Left ventricle myocardium superior (tissue), 1 donor: ENCODE measurements at regions not wholly inside any gene's neighbourhood (a gene's known extent, or its start where the extent isn't known, plus 50 kb on each side); places are given as distances from the start of the nearest gene placed in this dataset.

Experiments used
- ATAC-seq: fragments of 200-7000 bp; cut with Tn5 transposase; one replicate; pipeline ENCODE4 v1.9.1; 2020; ENCODE audit warnings: mild to moderate bottlenecking, moderate library complexity
- DNase-seq: peaks from one replicate; pipeline ENCODE4 v3.0.0-alpha.2; 2020
- intact Hi-C: fragments of 100-400 bp; cut with micrococcal nuclease; formaldehyde crosslinking; loops from one replicate; pipeline ENCODE4 v1.11.0; 2022
- donor health status: DM: no; HTN: yes; CAD: no; lungs with severe emphysema.

GRCh38 chr6:45830441-45831139 is 185.1 kb downstream of the CLIC5 start:
- ATAC-seq (no peak), DNase-seq (no peak)
- intact Hi-C loops = no loop called here

DNA sequence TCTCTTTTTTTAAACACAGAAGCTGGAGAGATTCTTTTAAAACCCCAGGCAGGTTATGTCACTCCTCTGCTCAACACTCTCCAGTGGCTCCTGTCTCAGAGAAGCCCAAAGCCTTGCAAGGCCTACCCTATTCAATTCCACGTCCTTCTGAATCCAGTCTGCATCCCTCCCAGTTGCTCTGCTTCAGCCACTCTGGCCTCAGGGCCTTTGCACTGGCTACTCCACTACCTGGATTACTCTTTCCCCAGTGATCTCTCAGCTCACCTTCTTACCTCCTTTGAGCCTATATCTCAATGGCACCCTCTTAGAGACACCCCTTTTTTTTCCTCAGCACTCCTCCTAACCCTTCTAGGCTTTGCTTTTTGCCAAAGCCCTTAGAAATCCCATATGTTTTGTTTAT is 185.8 kb downstream of the CLIC5 start:
- ATAC-seq = no peak
- intact Hi-C loops = no loop called here
- DNase-seq = no peak

GRCh38 chr6:45827952-45828530 is 187.6 kb downstream of the CLIC5 start:
- DNase-seq (no peak), ATAC-seq (no peak)
- intact Hi-C loops = no loop called here

DNA sequence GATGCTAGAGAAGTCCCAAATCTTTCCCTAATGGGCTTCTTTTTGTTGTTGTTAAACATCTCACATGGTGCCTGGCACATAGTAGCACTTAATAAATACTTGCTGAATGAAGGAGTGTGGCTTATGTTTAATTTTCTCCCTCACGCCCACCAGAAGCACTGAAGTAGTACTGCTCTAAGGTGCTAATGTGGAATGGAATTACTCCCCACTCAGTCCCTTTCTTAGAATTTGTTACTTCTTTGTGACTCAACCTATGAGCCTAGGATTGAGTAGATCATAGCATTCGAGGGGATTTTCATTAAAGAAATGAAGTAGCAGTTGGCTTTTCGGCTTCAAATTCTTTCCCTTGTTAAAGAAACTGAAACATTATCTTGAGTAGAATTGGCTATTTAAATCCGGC is 192.8 kb downstream of the CLIC5 start:
- no peak for DNase-seq
- no peak for ATAC-seq
- intact Hi-C loops = no loop called here

GRCh38 chr6:45822246-45822812 is 193.3 kb downstream of the CLIC5 start:
- intact Hi-C loops = no loop called here
- DNase-seq (no peak), ATAC-seq (no peak)

- ATAC-seq (no peak), DNase-seq (no peak)
- intact Hi-C loops = no loop called here
These were observed 197.0 kb downstream of the CLIC5 start for GRCh38 chr6:45818655-45819054.

- DNase-seq (no peak), ATAC-seq (no peak)
- intact Hi-C loops = no loop called here
These were observed 198.9 kb downstream of the CLIC5 start for GRCh38 chr6:45816674-45817297.

DNA sequence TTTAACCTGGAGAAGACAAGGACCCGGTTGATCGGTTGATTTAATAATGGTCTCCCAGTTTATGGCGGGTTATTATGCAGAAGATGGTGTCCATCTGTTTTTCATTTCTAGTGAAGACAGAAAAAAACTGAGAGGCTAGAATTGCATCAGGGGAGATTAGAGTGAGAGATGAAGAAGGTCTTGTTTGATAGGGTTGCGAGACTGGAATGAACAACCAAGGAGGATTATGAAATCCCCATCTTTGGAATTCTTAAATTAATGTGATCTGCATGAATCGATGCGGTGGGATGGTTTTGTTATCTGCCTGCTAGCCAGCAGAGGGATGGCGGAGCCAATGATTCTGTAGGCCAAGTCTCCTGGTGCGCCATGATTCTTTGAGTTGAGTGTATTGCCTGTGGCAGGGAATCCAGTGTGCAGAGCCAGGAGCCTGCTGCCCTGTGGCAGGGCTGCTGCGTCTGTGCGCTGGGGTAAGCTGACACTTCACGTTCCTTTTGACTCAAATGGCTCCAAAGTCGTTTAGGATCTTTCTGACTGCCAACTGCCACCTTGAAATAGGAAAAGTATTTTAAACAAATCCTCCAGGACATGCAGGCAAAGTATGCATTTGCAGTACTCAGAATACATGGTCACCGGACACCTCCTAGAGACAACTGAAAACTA is 200.1 kb downstream of the CLIC5 start:
- DNase-seq (no peak), ATAC-seq (no peak)

GRCh38 chr6:45814772-45815171 is 200.9 kb downstream of the CLIC5 start:
- no peak for DNase-seq
- intact Hi-C loops = no loop called here
- no peak for ATAC-seq

More for the DNA sequence above, 200.1 kb downstream of the CLIC5 start:
- intact Hi-C loops = no loop called here

DNA sequence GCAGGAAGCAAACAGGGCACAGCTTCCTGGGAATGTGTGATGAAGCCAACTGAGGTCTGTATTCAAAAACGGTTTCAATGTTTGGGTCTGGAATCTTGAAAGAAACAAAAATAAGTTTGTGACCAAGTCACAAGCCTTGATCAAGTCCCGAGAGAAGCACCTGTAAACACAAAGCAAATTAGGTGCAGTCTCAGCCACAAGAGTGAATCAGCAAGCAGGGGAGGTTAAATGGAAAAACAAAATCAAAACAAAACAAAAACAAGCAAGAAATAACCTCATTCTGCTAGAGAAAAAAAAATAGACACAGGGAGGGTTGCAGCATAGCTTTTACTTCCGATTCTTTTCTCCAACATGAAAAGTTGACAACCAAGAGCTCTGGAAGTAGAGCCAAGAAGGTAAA is 201.7 kb downstream of the CLIC5 start:
- ATAC-seq (no peak), DNase-seq (no peak)
- intact Hi-C loops = no loop called here

- intact Hi-C loops = no loop called here
- peak; percentile 90 for ATAC-seq
- DNase-seq = peak; percentile 42
These were observed 202.7 kb downstream of the CLIC5 start for GRCh38 chr6:45812922-45813321.

- ATAC-seq (no peak), DNase-seq (no peak)
- intact Hi-C loops = no loop called here
These were observed 206.7 kb downstream of the CLIC5 start for GRCh38 chr6:45808917-45809316.

DNA sequence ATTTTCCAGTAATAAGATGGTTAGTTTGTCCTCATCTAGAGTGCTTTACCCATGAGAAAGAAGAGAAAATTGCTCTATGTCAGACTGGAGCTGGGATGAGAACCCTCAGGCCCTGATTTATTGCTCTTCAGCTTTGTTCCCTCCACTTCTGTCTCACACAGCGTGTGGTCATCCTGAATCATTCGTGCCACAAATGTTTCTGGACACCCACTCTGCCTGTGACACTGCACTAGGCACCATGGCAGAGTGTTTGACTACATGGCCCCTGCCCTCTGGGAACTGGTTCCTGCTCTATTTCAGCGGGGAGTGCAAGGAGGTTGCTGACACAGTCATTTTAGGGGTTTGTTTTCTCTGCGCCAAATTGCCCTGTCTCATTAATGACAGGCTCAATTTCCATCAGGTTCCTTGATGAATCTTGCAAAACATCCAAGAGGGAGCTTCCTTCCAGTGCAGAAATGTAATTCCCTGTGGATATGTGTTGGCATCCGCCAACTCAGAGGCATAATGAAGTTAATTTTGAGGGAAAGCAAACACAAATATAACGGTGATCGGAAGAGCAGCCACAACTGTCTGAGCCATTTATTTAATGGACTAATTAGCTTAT is 207.5 kb downstream of the CLIC5 start:
- ATAC-seq = no peak
- intact Hi-C loops = no loop called here
- DNase-seq = no peak

DNA sequence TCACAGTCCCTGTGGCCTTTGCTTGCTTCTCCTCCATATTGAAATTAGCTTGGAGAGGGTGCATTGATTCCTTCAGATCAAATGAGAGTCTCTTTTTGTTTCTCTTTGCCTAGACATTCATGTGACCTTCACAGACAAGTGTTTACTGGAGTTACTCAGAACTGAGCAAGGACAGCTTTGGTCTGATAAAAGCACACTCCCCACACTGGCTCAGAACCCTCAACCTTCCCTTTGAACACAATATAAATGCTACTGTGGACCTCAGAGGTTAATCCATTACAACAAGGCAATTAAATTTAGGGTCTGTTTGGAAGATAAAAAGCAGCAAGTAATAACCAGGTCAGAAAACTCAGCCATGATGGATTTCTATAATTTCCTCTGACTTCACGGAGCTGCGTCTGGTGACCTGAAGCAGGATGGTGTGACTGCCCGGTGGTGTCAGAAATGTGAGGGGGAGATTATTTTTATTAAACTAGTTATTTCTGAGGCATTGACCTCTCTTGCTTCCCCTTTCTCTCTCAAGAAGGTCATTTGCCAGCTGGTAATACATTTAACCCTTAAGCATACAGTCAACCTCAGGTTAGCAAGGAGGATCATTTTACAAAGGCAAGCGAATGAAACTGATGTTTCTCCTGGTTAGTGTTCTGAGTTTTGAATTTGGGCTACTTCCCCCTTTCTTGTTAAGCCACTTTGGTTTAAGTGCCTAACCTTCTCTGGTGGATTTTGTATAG is 208.2 kb downstream of the CLIC5 start:
- intact Hi-C loops = no loop called here
- no peak for ATAC-seq
- DNase-seq = no peak

DNA sequence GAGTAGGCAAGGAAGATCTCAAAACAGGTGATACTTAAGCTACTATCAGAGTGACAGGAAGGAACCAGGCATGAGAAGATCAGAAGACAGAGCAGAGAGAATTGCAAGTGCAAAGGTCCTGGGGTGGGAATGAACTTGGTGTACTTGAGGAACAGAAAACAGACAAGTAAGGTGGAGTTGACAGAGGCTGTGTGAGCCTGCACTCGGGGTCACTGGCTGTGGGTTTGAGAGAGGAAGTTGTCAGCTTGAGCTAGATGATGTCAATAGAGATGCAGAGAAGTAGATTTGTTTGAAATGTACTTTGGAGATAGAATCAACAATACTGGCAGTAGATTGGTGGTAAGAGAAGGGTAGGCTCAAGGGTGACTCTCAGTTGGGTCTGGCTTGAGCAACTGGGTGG is 209.5 kb downstream of the CLIC5 start:
- intact Hi-C loops = no loop called here
- ATAC-seq (no peak), DNase-seq (no peak)

DNA sequence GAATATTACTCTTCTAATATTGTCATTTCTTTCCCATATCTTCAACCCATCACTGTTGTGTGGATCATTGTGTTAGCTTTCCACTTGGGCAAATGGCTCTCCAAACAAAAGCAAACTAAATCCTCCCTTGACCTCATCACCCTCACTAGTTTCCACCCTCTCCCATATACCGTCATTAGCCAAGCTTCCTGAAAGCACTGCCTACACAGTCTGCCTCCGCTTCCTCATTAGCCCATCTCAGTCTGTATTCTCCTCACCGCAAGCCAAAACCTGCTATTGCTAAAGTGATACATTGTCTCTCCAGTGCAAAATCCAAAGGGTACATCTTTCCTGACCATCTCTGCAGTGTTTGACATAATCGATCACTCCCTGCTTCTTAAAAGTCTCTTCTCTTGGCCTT is 212.6 kb downstream of the CLIC5 start:
- DNase-seq = no peak
- intact Hi-C loops = no loop called here
- ATAC-seq = no peak

- ATAC-seq (no peak), DNase-seq (no peak)
- intact Hi-C loops = no loop called here
These were observed 214.0 kb downstream of the CLIC5 start for GRCh38 chr6:45801471-45802289.

DNA sequence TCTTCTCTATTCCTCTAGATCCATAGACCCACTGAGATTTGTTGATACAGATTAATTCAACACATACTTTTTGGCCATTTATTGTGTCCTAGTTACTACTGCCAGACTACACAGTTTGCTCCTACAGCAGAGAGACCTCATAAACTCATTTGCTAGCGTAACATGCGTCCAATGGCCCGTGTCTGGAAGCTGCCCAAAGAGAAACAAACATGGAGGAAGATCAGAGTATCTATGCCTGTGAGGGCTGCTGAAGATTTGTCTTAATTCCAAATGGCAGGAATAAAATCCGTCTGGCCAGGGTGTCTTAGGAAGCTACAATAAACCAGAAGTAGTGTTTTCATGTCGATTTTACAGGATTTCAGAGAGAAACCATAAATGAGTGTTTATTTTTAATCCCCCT is 214.7 kb downstream of the CLIC5 start:
- no peak for ATAC-seq
- intact Hi-C loops = no loop called here
- no peak for DNase-seq
